ENCODE measurements at regions not wholly inside any gene's neighbourhood (a gene's known extent, or its start where the extent isn't known, plus 50 kb on each side); places are given as distances from the start of the nearest gene placed in this dataset.

DNA sequence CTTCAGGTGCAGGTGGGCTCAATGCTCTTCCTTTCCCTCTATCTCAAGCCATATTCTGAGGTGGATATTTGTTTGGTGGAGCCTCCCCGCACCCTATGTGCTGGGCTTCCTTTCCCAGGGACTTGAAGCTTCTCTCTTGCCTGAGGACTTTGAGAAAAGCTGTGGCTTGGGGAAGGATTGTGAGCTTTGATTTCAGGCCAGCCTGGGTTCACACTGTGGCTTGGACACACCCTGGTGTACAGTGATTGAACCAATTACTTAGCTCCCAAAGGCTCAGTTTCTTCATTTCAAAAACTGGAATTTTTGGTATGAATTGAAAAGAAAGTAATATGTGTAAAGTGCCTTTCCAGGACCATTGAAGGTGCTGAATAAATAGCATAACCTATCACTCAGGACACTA lies 224.5 kb upstream of the GLI3 start:
- TF ChIP-seq, protein P1, sequence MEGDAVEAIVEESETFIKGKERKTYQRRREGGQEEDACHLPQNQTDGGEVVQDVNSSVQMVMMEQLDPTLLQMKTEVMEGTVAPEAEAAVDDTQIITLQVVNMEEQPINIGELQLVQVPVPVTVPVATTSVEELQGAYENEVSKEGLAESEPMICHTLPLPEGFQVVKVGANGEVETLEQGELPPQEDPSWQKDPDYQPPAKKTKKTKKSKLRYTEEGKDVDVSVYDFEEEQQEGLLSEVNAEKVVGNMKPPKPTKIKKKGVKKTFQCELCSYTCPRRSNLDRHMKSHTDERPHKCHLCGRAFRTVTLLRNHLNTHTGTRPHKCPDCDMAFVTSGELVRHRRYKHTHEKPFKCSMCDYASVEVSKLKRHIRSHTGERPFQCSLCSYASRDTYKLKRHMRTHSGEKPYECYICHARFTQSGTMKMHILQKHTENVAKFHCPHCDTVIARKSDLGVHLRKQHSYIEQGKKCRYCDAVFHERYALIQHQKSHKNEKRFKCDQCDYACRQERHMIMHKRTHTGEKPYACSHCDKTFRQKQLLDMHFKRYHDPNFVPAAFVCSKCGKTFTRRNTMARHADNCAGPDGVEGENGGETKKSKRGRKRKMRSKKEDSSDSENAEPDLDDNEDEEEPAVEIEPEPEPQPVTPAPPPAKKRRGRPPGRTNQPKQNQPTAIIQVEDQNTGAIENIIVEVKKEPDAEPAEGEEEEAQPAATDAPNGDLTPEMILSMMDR (IDR thresholded peaks at IDR 0.05): no peak
- TF ChIP-seq POLR2A (IDR thresholded peaks at IDR 0.05): no peak

Data from body of pancreas (tissue), 4 donors.